Erythroblast (primary cell): ENCODE measurements at regions not wholly inside any gene's neighbourhood (a gene's known extent, or its start where the extent isn't known, plus 50 kb on each side); places are given as distances from the start of the nearest gene placed in this dataset.

Experiments
- GATA1 ChIP-seq: IDR thresholded peaks from 2 replicates; pipeline ENCODE4 v1.6.1; 2011; ENCODE audit warnings: low read depth, mild to moderate bottlenecking, control low read depth, low read length, moderate library complexity
- POLR2A ChIP-seq: IDR thresholded peaks from 2 replicates; pipeline ENCODE4 v1.6.1; 2011; ENCODE audit warnings: mild to moderate bottlenecking, low read length

DNA sequence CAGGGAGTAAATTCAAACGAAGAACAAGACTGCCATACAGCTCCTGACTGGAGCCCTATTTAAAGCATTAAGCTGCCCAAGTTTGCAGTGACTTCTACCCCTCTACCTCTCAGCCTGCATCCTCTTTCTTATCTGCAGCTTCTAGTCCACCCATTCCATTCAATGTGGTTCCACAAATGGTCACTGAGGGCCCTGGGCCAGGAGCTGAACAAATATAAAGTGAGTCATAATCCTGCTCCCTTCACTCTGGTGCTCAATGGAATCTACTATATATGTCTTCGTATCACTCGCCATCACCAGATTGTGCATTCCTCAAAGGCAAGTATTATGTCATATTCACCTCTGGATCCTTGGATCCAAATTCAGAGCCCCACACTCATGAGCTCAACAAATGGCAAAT is 398.7 kb downstream of the BRINP2 start:
- no peak for TF ChIP-seq POLR2A
- no peak for TF ChIP-seq GATA1
